SK-N-SH (cell line): ENCODE measurements at regions not wholly inside any gene's neighbourhood (a gene's known extent, or its start where the extent isn't known, plus 50 kb on each side); places are given as distances from the start of the nearest gene placed in this dataset.

Source experiments
- CTCF ChIA-PET: fragments of 300-600, 350-600 bp; formaldehyde crosslinking; extraction: SDS; loops from one replicate; lab custom pipeline; 2021; lab: Yijun Ruan, JAX
- POLR2A ChIA-PET: fragments of 350-600 bp; sonication (Branson Sonifier 250); formaldehyde crosslinking; extraction: SDS; loops from one replicate; lab custom pipeline; 2020; ENCODE audit warnings: antibody characterized with exemption, inconsistent platforms; lab: Yijun Ruan, JAX
- DNase-seq: peaks from one replicate; pipeline ENCODE4 v3.0.0; 2012
- H2AFZ ChIP-seq: fragments of 200-600 bp; sonication (generic); 2 replicates; pipeline ENCODE4 v1.8.1; 2016; ENCODE audit warnings: antibody characterized with exemption, mild to moderate bottlenecking, low read depth
- H3F3A ChIP-seq: fragments of 200-600 bp; sonication (generic); replicated peaks from 2 replicates; pipeline ENCODE3; 2016; ENCODE audit warnings: antibody characterized with exemption, mild to moderate bottlenecking; ENCODE audit not compliant: insufficient read depth
- H3K27ac ChIP-seq, 2 experiments: fragments of 200-500 bp in 1 of 2; fragments of 200-600 bp in 1 of 2; sonication (Bioruptor generic) in 1 of 2; sonication (generic), shearing (Covaris generic) in 1 of 2; 2 replicates each; pipeline versions ENCODE4 v1.5.1 to v1.6.1; 2014 to 2016; ENCODE audit warnings: low read depth in 2 of 2, inconsistent platforms in 1 of 2, low read length in 1 of 2, mild to moderate bottlenecking in 1 of 2, mixed read lengths in 1 of 2
- H3K27me3 ChIP-seq: fragments of 200-600 bp; sonication (generic), shearing (Covaris generic); 2 replicates; pipeline ENCODE4 v1.6.1; 2016; ENCODE audit warnings: mixed run types; ENCODE audit not compliant: insufficient read depth
- H3K36me3 ChIP-seq, 2 experiments: fragments of 200-500 bp in 1 of 2; fragments of 200-600 bp in 1 of 2; sonication (Bioruptor generic) in 1 of 2; sonication (generic) in 1 of 2; replicated peaks in 1 of 2; 2 replicates each; pipeline versions ENCODE3 to v1.5.1; 2014 to 2016; ENCODE audit warnings: low read length in 1 of 2, mild to moderate bottlenecking in 1 of 2; ENCODE audit not compliant: insufficient read depth in 2 of 2, control insufficient read depth in 1 of 2
- H3K4me1 ChIP-seq, 2 experiments: fragments of 200-500 bp in 1 of 2; fragments of 200-600 bp in 1 of 2; sonication (Bioruptor generic) in 1 of 2; sonication (generic), shearing (Covaris generic) in 1 of 2; 2 replicates each; pipeline versions ENCODE4 v1.5.1 to v1.6.1; 2014 to 2016; ENCODE audit warnings: low read depth in 1 of 2, low read length in 1 of 2, mixed run types in 1 of 2; ENCODE audit not compliant: insufficient read depth in 2 of 2, control insufficient read depth in 1 of 2
- H3K4me2 ChIP-seq: fragments of 200-600 bp; sonication (generic), shearing (Covaris generic); 2 replicates; pipeline ENCODE4 v1.6.1; 2017; ENCODE audit warnings: mixed run types
- H3K4me3 ChIP-seq, 2 experiments: fragments of 200-500 bp in 1 of 2; fragments of 200-600 bp in 1 of 2; sonication (Bioruptor generic) in 1 of 2; sonication (generic), shearing (Covaris generic) in 1 of 2; 2 replicates each; pipeline versions ENCODE4 v1.5.1 to v1.8.1; 2014 to 2016; ENCODE audit warnings: low read depth in 2 of 2, inconsistent platforms in 1 of 2, low read length in 1 of 2, mild to moderate bottlenecking in 1 of 2, mixed read lengths in 1 of 2, moderate library complexity in 1 of 2
- H3K79me2 ChIP-seq: fragments of 200-600 bp; sonication (generic); 2 replicates; pipeline ENCODE4 v1.8.1; 2017; ENCODE audit warnings: mild to moderate bottlenecking; ENCODE audit not compliant: insufficient read depth
- H3K9ac ChIP-seq: fragments of 200-600 bp; sonication (generic); 2 replicates; pipeline ENCODE4 v1.6.1; 2017; ENCODE audit warnings: mixed run types
- H3K9me2 ChIP-seq: fragments of 200-600 bp; sonication (generic); 2 replicates; pipeline ENCODE4 v1.6.1; 2017; ENCODE audit warnings: mixed run types
- H3K9me3 ChIP-seq: fragments of 200-600 bp; sonication (generic); 2 replicates; pipeline ENCODE4 v1.6.1; 2017; ENCODE audit warnings: mixed run types, mild to moderate bottlenecking, moderate library complexity
- H4K20me1 ChIP-seq: fragments of 200-600 bp; sonication (generic); 2 replicates; pipeline ENCODE4 v1.6.1; 2017; ENCODE audit warnings: mild to moderate bottlenecking, mixed run types; ENCODE audit not compliant: insufficient read depth
- CHD2 ChIP-seq: fragments of 150-350 bp; IDR thresholded peaks from 2 replicates; pipeline ENCODE4 v1.6.1; 2018; ENCODE audit warnings: low read length; ENCODE audit not compliant: partially characterized antibody
- ELF1 ChIP-seq: IDR thresholded peaks from 2 replicates; pipeline ENCODE4 v1.4.0; 2012
- FOSL2 ChIP-seq: IDR thresholded peaks from 2 replicates; pipeline ENCODE4 v1.4.0; 2012; ENCODE audit warnings: low read depth, mild to moderate bottlenecking, moderate library complexity, borderline replicate concordance
- GATA2 ChIP-seq: sonication (generic); formaldehyde crosslinking; IDR thresholded peaks from 2 replicates; pipeline ENCODE4 v1.5.0; 2020; ENCODE audit warnings: mild to moderate bottlenecking, missing genetic modification reagents
- JUND ChIP-seq: IDR thresholded peaks from 2 replicates; pipeline ENCODE4 v1.4.0; 2012
- MAX ChIP-seq: IDR thresholded peaks from 2 replicates; pipeline ENCODE4 v1.4.0; 2012; ENCODE audit warnings: low read depth
- MEF2A ChIP-seq: IDR thresholded peaks from 2 replicates; pipeline ENCODE4 v1.4.0; 2012; ENCODE audit warnings: low read depth, borderline replicate concordance
- POLR2AphosphoS5 ChIP-seq: IDR thresholded peaks from 2 replicates; pipeline ENCODE4 v1.6.1; 2012; ENCODE audit warnings: low read depth, low read length
- RCOR1 ChIP-seq: fragments of 150-350 bp; IDR thresholded peaks from 2 replicates; pipeline ENCODE4 v1.6.1; 2017; ENCODE audit warnings: antibody characterized with exemption, low read length
- REST ChIP-seq: IDR thresholded peaks from 2 replicates; pipeline ENCODE4 v1.6.1; 2012; ENCODE audit warnings: mild to moderate bottlenecking, low read depth, low read length, moderate library complexity
- SIN3A ChIP-seq: IDR thresholded peaks from 2 replicates; pipeline ENCODE4 v1.6.1; 2012; ENCODE audit warnings: low read depth, mild to moderate bottlenecking, low read length, moderate library complexity, borderline replicate concordance
- SMC3 ChIP-seq: IDR thresholded peaks from 2 replicates; pipeline ENCODE4 v1.6.1; 2012; ENCODE audit warnings: low read depth, low read length, improper control_type of control experiment
- TAF1 ChIP-seq: IDR thresholded peaks from 2 replicates; pipeline ENCODE4 v1.6.1; 2012; ENCODE audit warnings: low read depth, mild to moderate bottlenecking, low read length, moderate library complexity, borderline replicate concordance
- TEAD4 ChIP-seq: IDR thresholded peaks from 2 replicates; pipeline ENCODE4 v1.4.0; 2012; ENCODE audit warnings: mild to moderate bottlenecking, borderline replicate concordance; ENCODE audit not compliant: insufficient read depth
- USF1 ChIP-seq: IDR thresholded peaks from 2 replicates; pipeline ENCODE4 v1.4.0; 2012; ENCODE audit warnings: low read depth, borderline replicate concordance
- USF2 ChIP-seq: fragments of 150-350 bp; IDR thresholded peaks from 2 replicates; pipeline ENCODE4 v1.6.1; 2017; ENCODE audit warnings: antibody characterized with exemption, low read length, low read depth, borderline replicate concordance
- YY1 ChIP-seq: IDR thresholded peaks from 2 replicates; pipeline ENCODE4 v1.4.0; 2012; ENCODE audit warnings: low read depth, mild to moderate bottlenecking
- WGBS: methylation state at CpG from one replicate; pipeline ENCODE4 v1.1.6; 2017; ENCODE audit warnings: low lambda C conversion rate; 5-methylcytosine and 5-hydroxymethylcytosine counted together

GRCh38 chr22:47535681-47536080, 773.2 kb downstream of the TBC1D22A start:
- no peak overlapping the region for H3K4me3 ChIP-seq
- no peak overlapping the region for H3K9ac ChIP-seq
- H3F3A ChIP-seq = no peaks in the 10 kb centered on the region
- ChIA-PET POLR2A (no interaction called here), CTCF (no interaction called here)
- no peaks in the 10 kb centered on the region for H3K36me3 ChIP-seq
- H3K4me2 ChIP-seq = no peak overlapping the region
- no peak for DNase-seq
- TF ChIP-seq MEF2A (no peak), SMC3 (no peak), FOSL2 (no peak), REST (no peak), MAX (no peak), YY1 (no peak), TEAD4 (no peak), JUND (no peak), USF1 (no peak), POLR2AphosphoS5 (no peak), CHD2 (no peak), ELF1 (no peak), USF2 (no peak), GATA2 (CRISPR knock-in tag) (no peak), RCOR1 (no peak), SIN3A (no peak), TAF1 (no peak)
- no peaks in the 10 kb centered on the region for H3K27me3 ChIP-seq
- H3K9me2 ChIP-seq = no peaks in the 10 kb centered on the region
- WGBS = 30% methylated on average over 11 of the region's 13 CpGs
- H3K79me2 ChIP-seq = no peaks in the 10 kb centered on the region
- no peaks in the 10 kb centered on the region for H4K20me1 ChIP-seq
- H3K9me3 ChIP-seq = no peaks in the 10 kb centered on the region
- H3K4me1 ChIP-seq = no peaks in the 10 kb centered on the region
- no peak overlapping the region for H3K27ac ChIP-seq
- H2AFZ ChIP-seq = no peak overlapping the region
